ENCODE measurements at regions not wholly inside any gene's neighbourhood (a gene's known extent, or its start where the extent isn't known, plus 50 kb on each side); places are given as distances from the start of the nearest gene placed in this dataset.

DNA sequence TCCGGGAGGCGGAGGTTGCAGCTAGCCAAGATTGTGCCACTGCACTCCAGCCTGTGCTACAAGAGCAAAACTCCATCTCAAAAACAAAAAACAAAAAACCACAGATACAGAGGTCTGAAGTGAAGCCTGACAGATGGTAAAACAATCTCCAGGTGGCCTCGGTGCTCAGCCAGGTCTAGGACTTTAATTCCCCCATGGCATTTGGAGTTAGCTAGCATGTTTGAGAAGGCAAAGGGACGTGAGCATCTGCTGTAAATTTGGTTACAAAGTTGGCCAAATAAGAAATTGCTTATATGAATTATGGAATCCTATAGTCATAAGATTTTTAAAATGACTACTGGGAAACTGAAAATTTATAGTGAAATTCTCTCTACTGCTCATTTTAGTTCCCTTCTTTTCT, 98.3 kb upstream of the FMN2 start:
- Histone ChIP-seq H3K36me3 (replicated peaks in 1 of 2; ENCODE audit: insufficient read depth in 1 of 2, low read depth in 2 of 2) (no peaks in the 10 kb centered on the region), H3K4me1 (peaks cover 10% of the 10 kb centered on the region), H3K4me3 (no peak overlapping the region), H3K9me3 (no peaks in the 10 kb centered on the region), H3K27me3 (peaks cover 0 to 17% of the 10 kb centered on the region in 2 donors), H3K27ac (no peak overlapping the region)
- ATAC-seq (no peak), DNase-seq (no peak)
- TF ChIP-seq POLR2A (IDR thresholded peaks at IDR 0.05): no peak
- TF ChIP-seq, protein P1, sequence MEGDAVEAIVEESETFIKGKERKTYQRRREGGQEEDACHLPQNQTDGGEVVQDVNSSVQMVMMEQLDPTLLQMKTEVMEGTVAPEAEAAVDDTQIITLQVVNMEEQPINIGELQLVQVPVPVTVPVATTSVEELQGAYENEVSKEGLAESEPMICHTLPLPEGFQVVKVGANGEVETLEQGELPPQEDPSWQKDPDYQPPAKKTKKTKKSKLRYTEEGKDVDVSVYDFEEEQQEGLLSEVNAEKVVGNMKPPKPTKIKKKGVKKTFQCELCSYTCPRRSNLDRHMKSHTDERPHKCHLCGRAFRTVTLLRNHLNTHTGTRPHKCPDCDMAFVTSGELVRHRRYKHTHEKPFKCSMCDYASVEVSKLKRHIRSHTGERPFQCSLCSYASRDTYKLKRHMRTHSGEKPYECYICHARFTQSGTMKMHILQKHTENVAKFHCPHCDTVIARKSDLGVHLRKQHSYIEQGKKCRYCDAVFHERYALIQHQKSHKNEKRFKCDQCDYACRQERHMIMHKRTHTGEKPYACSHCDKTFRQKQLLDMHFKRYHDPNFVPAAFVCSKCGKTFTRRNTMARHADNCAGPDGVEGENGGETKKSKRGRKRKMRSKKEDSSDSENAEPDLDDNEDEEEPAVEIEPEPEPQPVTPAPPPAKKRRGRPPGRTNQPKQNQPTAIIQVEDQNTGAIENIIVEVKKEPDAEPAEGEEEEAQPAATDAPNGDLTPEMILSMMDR (IDR thresholded peaks at IDR 0.05): no peak
- intact Hi-C loops (cut with DNase I): no loop called here
- 64 to 68% methylated on average over 4 of the region's 4 CpGs for WGBS, 2 donors

DNA sequence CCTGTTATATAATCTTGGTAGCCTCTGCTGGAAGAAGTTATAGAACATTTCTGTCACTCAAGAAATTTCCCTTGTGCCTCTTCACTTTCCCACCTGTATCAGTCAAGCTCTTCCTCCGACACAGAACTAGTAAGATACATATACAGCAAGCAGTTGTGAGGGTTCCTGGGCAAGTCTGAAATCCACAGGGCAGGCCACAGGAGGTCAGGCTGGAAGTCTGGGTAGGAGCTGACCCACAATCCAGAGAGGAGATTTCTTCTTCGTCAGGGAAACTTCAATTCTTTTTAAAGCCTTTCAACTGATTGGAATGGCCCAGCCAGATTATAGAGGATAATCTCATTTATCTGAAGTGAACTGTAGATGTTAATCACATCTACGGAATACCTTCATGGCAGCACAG, 96.4 kb upstream of the FMN2 start:
- Histone ChIP-seq H3K36me3 (replicated peaks in 1 of 2; ENCODE audit: insufficient read depth in 1 of 2, low read depth in 2 of 2) (no peaks in the 10 kb centered on the region), H3K27ac (no peak overlapping the region), H3K9me3 (no peaks in the 10 kb centered on the region), H3K27me3 (peaks cover 0 to 23% of the 10 kb centered on the region in 2 donors), H3K4me1 (peaks cover 10% of the 10 kb centered on the region), H3K4me3 (no peak overlapping the region)
- no peak for ATAC-seq
- intact Hi-C loops (cut with DNase I): no loop called here
- no peak for TF ChIP-seq POLR2A (IDR thresholded peaks at IDR 0.05)
- TF ChIP-seq, protein P1 (IDR thresholded peaks at IDR 0.05): no peak
- DNase-seq: no peak
- WGBS, 2 donors: 71 to 76% methylated on average over 3 of the region's 3 CpGs

DNA sequence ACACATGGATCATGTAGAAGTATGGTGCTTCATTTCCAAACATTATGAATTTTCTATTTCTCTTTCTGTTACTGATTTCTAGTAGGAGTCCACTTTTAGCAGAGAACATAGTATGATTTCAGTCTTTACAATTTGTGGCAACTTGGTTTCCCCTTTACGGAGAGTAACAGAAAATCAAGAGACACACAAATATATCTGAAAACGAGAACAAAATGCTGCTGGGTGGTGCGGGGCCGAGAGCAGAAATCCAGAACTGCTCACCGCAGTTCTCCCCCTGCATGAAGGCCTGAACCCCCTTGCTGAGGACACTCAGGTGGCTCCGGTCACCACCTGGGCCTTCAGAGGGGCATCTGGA, 94.5 kb upstream of the FMN2 start:
- Histone ChIP-seq H3K36me3 (replicated peaks in 1 of 2; ENCODE audit: insufficient read depth in 1 of 2, low read depth in 2 of 2) (no peaks in the 10 kb centered on the region), H3K27ac (no peak overlapping the region), H3K27me3 (peaks cover 0 to 23% of the 10 kb centered on the region in 2 donors), H3K4me3 (no peak overlapping the region), H3K9me3 (no peaks in the 10 kb centered on the region), H3K4me1 (peaks cover 10% of the 10 kb centered on the region)
- ATAC-seq (no peak), DNase-seq (no peak)
- TF ChIP-seq POLR2A (IDR thresholded peaks at IDR 0.05): no peak
- TF ChIP-seq, protein P1 (IDR thresholded peaks at IDR 0.05): no peak
- 67 to 80% methylated on average over 6 of the region's 6 CpGs for WGBS, 2 donors
- intact Hi-C loops (cut with DNase I): no loop called here

DNA sequence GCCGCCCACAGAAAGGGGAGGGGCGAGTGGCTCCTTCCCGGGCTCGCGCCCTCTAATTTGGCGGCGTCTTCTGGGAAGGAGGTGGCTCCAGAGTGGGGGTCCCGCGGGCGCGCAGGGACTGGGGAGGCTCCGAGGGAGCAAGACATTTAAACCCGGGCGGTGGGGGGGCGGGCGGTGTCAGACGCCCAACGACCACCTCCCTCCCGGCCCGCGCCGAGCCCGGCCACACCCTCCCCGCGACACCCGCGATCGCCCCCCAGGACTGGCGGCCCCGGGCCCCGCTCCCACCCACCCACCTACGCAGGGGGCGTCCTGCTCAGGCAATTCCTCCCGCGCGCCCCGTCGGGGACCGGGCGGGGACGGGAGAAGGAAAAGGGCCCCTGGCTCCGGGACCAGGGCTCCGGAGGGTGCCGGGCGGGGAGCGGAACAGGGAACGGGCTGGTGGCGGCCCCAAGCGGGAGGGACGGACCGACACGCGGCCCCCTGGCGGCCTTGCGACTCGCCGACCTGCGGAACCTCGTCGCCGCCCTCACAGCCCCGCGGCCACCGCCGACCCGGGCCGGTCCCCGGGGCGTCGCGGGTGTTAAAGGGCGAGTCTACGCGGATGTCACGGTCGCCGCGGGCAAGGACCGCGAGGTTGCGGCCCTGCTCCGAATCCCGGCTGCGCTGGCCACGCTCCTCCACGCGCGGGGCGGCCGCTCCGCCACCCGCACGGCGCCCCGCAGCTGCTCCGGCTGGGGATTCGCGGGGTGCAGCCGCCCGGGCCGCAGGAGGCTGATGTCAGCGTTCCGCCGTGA, 94.0 kb upstream of the FMN2 start:
- DNase-seq (peak; percentile 17 to 39 (median 20)), ATAC-seq (peak; percentile 33)
- Histone ChIP-seq H3K27me3 (peaks cover 0 to 23% of the 10 kb centered on the region in 2 donors), H3K4me1 (peaks cover 10% of the 10 kb centered on the region), H3K36me3 (replicated peaks in 1 of 2; ENCODE audit: insufficient read depth in 1 of 2, low read depth in 2 of 2) (no peaks in the 10 kb centered on the region), H3K27ac (no peak overlapping the region), H3K9me3 (no peaks in the 10 kb centered on the region), H3K4me3 (no peak overlapping the region)
- intact Hi-C loops (cut with DNase I): no loop called here
- TF ChIP-seq, protein P1 (IDR thresholded peaks at IDR 0.05): peak in 4 of 7 experiments; percentile 9 to 38 (median 10)
- no peak for TF ChIP-seq POLR2A (IDR thresholded peaks at IDR 0.05)
- WGBS, 2 donors: 2% methylated on average over 13 to 84 of the region's 104 CpGs

DNA sequence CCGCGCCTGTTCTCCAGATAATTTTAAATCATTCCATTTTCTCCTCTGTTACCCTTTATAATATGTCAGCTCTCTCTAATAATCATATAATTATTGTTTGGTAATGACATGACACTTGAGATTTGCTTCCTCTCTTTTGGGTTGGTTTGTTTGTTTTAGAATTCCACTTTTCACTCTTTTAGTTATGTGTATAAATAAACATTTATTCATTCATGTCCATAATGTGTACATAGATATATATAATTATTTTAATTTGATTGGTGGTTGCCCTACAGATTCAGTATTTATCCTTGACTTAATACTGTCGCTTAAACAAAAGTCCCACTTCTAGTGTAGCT, 93.4 kb upstream of the FMN2 start:
- DNase-seq (no peak), ATAC-seq (no peak)
- 35 to 43% methylated on average over 3 of the region's 3 CpGs for WGBS, 2 donors
- Histone ChIP-seq H3K9me3 (no peaks in the 10 kb centered on the region), H3K4me3 (no peak overlapping the region), H3K27me3 (peaks cover 0 to 23% of the 10 kb centered on the region in 2 donors), H3K36me3 (replicated peaks in 1 of 2; ENCODE audit: insufficient read depth in 1 of 2, low read depth in 2 of 2) (no peaks in the 10 kb centered on the region), H3K27ac (no peak overlapping the region), H3K4me1 (peaks cover 10% of the 10 kb centered on the region)
- TF ChIP-seq, protein P1 (IDR thresholded peaks at IDR 0.05): no peak
- TF ChIP-seq POLR2A (IDR thresholded peaks at IDR 0.05): no peak
- intact Hi-C loops (cut with DNase I): no loop called here
